GM19239 (cell line): ENCODE measurements at regions not wholly inside any gene's neighbourhood (a gene's known extent, or its start where the extent isn't known, plus 50 kb on each side); places are given as distances from the start of the nearest gene placed in this dataset.

Source experiments
- DNase-seq: peaks from one replicate; pipeline ENCODE4 v3.0.0; 2011; ENCODE audit warnings: low spot score; ENCODE audit not compliant: insufficient read length
- FAIRE-seq: peaks from 2 replicates; lab custom pipeline; 2011; peaks lifted over from hg19 to GRCh38; lab: Jason Lieb, UNC

GRCh38 chr3:181458857-181459256, 252.9 kb upstream of the SOX2 start:
- DNase-seq: no peak
- no peak for FAIRE-seq

- no peak for DNase-seq
- FAIRE-seq: no peak
These were observed 254.0 kb upstream of the SOX2 start for GRCh38 chr3:181457756-181458155.

- DNase-seq (no peak), FAIRE-seq (no peak)
These were observed 254.5 kb upstream of the SOX2 start for GRCh38 chr3:181457190-181457589.

GRCh38 chr3:181455276-181455675, 256.4 kb upstream of the SOX2 start:
- DNase-seq: no peak

GRCh38 chr3:181454451-181455027, 257.2 kb upstream of the SOX2 start:
- DNase-seq (no peak), FAIRE-seq (no peak)

More at GRCh38 chr3:181455276-181455675, 256.4 kb upstream of the SOX2 start:
- no peak for FAIRE-seq

GRCh38 chr3:181446741-181447140, 265.0 kb upstream of the SOX2 start:
- DNase-seq: no peak
- no peak for FAIRE-seq

- no peak for FAIRE-seq
These were observed 269.7 kb upstream of the SOX2 start for GRCh38 chr3:181442066-181442465.

GRCh38 chr3:181432992-181433391, 278.7 kb upstream of the SOX2 start:
- FAIRE-seq (no peak), DNase-seq (no peak)

More at GRCh38 chr3:181442066-181442465, 269.7 kb upstream of the SOX2 start:
- DNase-seq: no peak

GRCh38 chr3:181431748-181432147, 280.0 kb upstream of the SOX2 start:
- DNase-seq: no peak
- FAIRE-seq: no peak

GRCh38 chr3:181425074-181425473, 286.7 kb upstream of the SOX2 start:
- DNase-seq (no peak), FAIRE-seq (no peak)

- DNase-seq (no peak), FAIRE-seq (no peak)
These were observed 293.5 kb upstream of the SOX2 start for GRCh38 chr3:181418233-181418632.

GRCh38 chr3:181417748-181418147, 294.0 kb upstream of the SOX2 start:
- DNase-seq (no peak), FAIRE-seq (no peak)

GRCh38 chr3:181410870-181411269, 300.9 kb upstream of the SOX2 start:
- FAIRE-seq (no peak), DNase-seq (no peak)

- FAIRE-seq: no peak
- no peak for DNase-seq
These were observed 307.7 kb upstream of the SOX2 start for GRCh38 chr3:181403876-181404660.

GRCh38 chr3:181402347-181402746, 309.4 kb upstream of the SOX2 start:
- no peak for FAIRE-seq

GRCh38 chr3:181384970-181385369, 326.8 kb upstream of the SOX2 start:
- FAIRE-seq: no peak
- DNase-seq: no peak

More at GRCh38 chr3:181402347-181402746, 309.4 kb upstream of the SOX2 start:
- DNase-seq: no peak

GRCh38 chr3:181383760-181384159, 328.0 kb upstream of the SOX2 start:
- DNase-seq (no peak), FAIRE-seq (no peak)

- DNase-seq (no peak), FAIRE-seq (no peak)
These were observed 328.5 kb upstream of the SOX2 start for GRCh38 chr3:181383201-181383600.

GRCh38 chr3:181382656-181383055, 329.1 kb upstream of the SOX2 start:
- no peak for FAIRE-seq
- no peak for DNase-seq

GRCh38 chr3:181379278-181379677, 332.4 kb upstream of the SOX2 start:
- FAIRE-seq: no peak
- DNase-seq: no peak

GRCh38 chr3:181369637-181370036, 342.1 kb upstream of the SOX2 start:
- no peak for FAIRE-seq
- DNase-seq: no peak

- no peak for FAIRE-seq
- DNase-seq: no peak
These were observed 348.5 kb upstream of the SOX2 start for GRCh38 chr3:181363231-181363630.
